Testis (tissue), 2 donors: ENCODE measurements at regions not wholly inside any gene's neighbourhood (a gene's known extent, or its start where the extent isn't known, plus 50 kb on each side); places are given as distances from the start of the nearest gene placed in this dataset.

Experiments used
- POLR2A ChIP-seq: fragments of 450-650 bp; IDR thresholded peaks from one replicate; pipeline ENCODE4 v1.6.1; 2017; ENCODE audit warnings: antibody characterized with exemption, mild to moderate bottlenecking, moderate library complexity
- TF ChIP-seq, protein P1 (sequence below), 3 experiments: fragments of 450-650 bp in 2 of 3; fragments of 200-600 bp in 1 of 3; sonication (generic) in 1 of 3; IDR thresholded peaks; one replicate each; pipeline ENCODE4 v1.5.1; 2016 to 2019; ENCODE audit warnings: antibody characterized with exemption in 3 of 3, mild to moderate bottlenecking in 2 of 3, moderate library complexity in 1 of 3

- no peak for TF ChIP-seq POLR2A
- TF ChIP-seq, protein P1, sequence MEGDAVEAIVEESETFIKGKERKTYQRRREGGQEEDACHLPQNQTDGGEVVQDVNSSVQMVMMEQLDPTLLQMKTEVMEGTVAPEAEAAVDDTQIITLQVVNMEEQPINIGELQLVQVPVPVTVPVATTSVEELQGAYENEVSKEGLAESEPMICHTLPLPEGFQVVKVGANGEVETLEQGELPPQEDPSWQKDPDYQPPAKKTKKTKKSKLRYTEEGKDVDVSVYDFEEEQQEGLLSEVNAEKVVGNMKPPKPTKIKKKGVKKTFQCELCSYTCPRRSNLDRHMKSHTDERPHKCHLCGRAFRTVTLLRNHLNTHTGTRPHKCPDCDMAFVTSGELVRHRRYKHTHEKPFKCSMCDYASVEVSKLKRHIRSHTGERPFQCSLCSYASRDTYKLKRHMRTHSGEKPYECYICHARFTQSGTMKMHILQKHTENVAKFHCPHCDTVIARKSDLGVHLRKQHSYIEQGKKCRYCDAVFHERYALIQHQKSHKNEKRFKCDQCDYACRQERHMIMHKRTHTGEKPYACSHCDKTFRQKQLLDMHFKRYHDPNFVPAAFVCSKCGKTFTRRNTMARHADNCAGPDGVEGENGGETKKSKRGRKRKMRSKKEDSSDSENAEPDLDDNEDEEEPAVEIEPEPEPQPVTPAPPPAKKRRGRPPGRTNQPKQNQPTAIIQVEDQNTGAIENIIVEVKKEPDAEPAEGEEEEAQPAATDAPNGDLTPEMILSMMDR (IDR thresholded peaks at IDR 0.05): no peak
These were observed 55.7 kb upstream of the MRTFB start for GRCh38 chr16:14015461-14015860.
